ENCODE measurements at regions not wholly inside any gene's neighbourhood (a gene's known extent, or its start where the extent isn't known, plus 50 kb on each side); places are given as distances from the start of the nearest gene placed in this dataset.
"Not testable (repeated sequence)": the region's sequence is repeated elsewhere in the genome, so short reads cannot be mapped to it uniquely, and the experiment has no call there.

DNA sequence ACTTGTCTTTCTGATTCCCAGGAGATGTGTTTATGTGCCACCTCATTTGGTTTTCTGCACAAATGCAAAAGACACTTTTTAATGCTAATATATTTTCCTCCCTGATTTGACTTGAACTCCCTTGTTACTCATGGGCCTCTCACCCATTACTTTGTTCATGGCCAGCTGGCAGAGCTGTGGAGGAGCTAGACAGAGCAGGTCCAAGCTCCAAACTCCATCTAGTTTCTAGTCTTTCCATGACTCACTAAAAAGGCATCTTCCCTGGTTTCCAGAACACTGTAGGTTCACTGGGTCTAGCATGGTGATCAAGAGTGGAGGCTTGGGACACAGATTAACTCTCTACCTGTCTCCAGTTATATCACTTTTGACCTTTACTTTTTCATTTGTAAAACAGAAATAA lies 161.0 kb upstream of the SLC28A3 start:
- in situ Hi-C loops (cut with MboI; ENCODE audit: low sequenced_read_pairs) = no loop called here

DNA sequence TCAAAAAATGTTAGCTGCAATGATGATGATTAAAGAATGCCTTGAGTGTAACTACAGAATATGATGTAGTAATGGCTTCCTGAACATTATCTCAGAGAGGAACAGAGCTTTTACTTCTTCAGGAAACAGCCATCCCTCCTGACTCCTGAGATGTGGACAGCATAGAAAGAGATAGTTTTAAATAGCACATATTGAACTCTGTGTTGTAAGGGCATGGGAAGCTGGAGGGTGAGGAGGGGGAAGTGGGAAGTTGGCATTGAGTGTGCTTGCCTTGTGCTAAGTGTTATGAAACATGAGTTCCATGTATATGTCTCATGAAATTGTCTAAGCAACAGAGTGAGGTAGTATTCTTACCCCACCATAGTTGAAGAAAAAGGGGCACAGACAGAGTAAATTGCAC lies 161.5 kb upstream of the SLC28A3 start:
- in situ Hi-C loops (cut with MboI; ENCODE audit: low sequenced_read_pairs) = no loop called here

DNA sequence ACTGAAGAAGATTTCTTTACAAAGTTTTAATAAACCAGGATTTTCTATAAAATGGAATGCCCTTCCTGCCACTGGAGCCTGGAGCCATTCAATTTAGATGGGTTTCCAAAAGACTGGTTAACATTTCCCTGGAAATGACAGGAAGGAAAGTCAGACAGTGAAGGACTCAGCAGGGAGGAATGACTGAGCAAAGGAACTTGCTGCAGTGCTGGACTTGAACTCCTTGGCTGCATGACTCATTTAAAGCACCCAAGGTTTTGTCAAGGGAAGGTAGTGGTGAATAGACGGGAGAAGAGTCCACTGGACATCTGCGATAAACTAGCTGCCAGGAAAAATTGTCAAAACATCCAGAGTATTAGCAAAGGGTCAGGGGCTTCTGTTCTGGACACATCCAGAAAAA lies 163.8 kb upstream of the SLC28A3 start:
- in situ Hi-C loops (cut with MboI; ENCODE audit: low sequenced_read_pairs) = no loop called here

DNA sequence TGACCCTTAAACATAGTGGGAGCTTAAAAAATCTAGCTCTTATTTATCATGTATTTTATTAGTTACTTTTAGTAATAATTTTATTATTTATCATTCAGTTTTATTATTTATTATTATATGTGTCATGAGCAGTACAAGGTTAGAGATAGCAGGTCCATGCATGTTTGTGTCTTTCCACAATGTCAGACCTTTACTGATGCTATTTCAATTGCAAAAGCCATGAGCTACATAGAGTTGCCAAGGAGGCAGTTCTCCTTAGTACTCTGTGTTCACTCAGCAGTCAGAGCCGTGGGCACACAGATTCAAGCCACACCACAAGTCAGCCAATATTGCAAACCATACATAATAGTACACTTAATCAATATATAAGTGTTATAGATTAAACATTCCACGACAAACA lies 157.9 kb upstream of the NTRK2 start:
- in situ Hi-C loops (cut with MboI; ENCODE audit: low sequenced_read_pairs) = no loop called here

DNA sequence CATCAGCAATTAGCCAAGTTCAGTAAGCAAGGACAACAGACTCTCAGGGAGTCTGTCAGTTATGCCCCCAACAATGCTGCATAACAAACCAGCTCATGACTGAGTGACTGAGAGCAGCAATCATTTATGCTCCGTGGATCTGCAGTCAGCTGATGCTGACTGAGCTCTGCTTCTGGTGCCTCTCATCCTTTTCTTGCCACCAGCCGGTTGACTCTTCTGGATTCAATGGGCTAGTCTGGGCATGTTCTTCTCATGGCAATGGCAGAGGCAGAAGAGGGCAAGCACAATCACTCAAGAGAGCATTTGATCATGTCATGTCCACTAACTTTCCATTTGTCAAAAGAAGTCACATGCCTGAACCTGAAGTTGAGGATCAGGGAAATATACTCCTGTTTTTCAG lies 157.0 kb upstream of the NTRK2 start:
- in situ Hi-C loops (cut with MboI; ENCODE audit: low sequenced_read_pairs) = no loop called here

DNA sequence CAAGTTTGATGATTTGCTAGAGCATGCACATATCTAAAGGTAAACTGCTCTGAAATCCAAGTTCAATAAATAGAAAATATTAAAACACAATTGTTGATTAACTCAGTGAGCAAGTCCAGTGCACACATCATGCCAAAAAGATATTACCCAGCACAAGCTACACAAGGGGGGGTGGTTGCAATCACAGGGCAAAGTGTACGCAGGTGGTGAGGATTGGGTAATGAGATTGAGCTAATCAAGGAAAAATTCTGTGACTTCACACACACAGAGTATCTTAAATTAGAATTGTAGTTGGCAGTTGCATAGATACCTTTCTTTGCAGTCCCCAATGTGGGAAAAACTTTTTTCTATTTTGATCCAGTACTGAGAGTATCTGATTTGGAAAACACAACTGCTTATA lies 156.1 kb upstream of the NTRK2 start:
- in situ Hi-C loops (cut with MboI; ENCODE audit: low sequenced_read_pairs) = no loop called here

DNA sequence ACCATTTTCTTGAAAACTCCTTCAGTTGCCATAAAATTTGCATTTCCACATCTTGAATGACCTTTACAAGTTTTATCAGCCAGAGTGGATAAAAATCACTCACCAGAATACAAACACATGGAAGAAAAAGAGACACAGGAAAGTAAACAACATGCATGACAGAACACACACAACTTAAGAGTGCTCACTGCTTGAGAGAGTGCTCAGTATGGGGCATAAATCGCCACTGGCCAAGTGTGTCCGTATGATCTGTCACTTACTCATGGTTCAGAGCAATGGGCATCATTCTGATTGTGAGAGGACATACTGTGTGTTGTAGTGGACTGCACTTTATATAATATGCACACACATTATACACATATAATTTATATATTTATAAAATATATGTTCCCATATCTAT lies 155.6 kb upstream of the NTRK2 start:
- in situ Hi-C loops (cut with MboI; ENCODE audit: low sequenced_read_pairs) = no loop called here

DNA sequence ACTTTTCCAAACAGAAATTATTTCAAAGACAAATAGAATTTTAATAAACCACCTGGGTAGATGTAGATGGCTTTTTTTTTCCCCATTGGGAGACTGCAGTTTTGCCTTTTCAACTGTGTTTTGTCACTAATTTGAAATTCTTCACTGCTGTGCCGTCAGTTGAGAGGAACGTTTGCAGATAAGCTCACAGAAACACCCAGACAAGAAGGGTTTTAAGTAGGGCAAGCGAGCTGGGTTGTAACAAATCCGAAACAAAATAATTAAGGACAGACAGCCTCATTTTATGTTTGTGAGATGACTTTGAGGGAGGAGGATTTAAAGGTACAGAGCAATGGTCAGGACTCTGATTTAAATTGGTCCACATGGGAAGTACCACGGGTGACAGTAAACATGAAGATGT lies 155.1 kb upstream of the NTRK2 start:
- in situ Hi-C loops (cut with MboI; ENCODE audit: low sequenced_read_pairs) = no loop called here

DNA sequence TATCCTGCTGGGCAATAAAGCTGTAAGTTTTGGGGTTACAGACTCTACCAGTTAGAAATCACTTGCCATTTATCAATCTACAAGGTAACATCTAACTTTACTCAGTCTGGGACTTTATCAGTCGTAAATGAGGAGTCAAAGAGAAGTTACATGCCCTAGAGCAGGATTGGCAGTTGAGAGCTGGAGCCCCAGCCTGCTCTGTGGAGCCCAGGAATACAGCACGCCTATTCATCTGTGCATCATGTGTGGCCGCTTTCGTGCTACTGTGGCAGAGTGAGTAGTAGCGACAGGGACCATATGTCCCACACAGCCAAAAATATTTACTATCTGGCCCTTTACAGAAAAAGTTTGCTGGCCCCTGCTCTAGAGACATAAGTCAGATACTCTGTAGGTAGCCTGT lies 152.5 kb upstream of the NTRK2 start:
- in situ Hi-C loops (cut with MboI; ENCODE audit: low sequenced_read_pairs) = no loop called here

DNA sequence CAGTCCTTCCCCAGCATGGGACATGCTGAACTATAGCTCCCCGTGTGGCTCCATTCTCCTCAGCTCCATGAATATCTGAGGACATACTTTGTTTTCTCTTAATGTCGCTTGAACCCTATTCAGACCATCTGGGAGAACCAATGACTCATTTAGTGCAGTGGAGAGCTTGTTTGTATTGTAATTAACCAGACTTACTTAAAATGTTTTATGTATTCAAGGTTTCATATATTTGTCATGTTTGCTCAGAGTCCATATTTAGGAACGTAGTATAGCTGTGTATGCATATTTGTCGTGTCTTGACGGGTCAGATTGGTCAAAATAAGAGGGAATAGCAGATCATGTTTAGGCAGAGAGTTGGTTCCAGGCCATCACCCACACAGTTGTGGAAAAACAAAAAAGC lies 150.1 kb upstream of the NTRK2 start:
- in situ Hi-C loops (cut with MboI; ENCODE audit: low sequenced_read_pairs) = no loop called here

DNA sequence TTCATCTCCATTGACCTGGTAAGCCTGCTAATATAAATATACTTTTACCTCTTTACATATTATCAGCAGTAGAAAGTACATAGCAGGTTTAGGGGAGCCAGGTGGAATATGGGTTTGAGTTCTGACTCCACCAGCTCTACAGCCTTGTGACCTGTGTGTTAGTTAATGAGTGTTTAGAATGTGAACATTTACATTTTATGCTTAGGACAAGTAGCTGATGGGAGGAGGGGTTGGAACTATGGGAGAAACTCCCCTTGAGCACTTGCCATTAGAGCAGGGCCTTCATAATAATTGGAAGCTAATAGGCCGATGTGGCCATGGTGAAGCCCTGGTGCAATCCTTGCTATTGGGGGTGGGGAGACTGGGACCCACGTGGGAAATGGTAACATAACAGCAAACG lies 148.3 kb upstream of the NTRK2 start:
- in situ Hi-C loops (cut with MboI; ENCODE audit: low sequenced_read_pairs) = no loop called here

DNA sequence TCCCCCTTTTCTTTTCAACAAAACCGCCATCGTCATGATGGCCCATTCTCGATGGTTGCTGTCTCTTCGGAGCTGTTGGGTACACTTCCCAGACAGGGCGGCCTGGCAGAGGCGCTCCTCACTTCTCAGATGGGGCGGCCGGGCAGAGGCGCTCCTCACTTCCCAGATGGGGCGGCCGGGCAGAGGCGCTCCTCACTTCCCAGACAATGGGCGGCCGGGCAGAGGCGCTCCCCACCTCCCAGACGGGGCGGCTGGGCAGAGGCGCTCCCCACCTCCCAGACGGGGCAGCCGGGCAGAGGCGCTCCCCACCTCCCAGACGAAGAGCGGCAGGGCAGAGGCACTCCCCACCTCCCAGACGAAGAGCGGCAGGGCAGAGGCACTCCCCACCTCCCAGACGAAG lies 143.3 kb upstream of the NTRK2 start:
- in situ Hi-C loops (cut with MboI; ENCODE audit: low sequenced_read_pairs) = not testable (repeated sequence)

DNA sequence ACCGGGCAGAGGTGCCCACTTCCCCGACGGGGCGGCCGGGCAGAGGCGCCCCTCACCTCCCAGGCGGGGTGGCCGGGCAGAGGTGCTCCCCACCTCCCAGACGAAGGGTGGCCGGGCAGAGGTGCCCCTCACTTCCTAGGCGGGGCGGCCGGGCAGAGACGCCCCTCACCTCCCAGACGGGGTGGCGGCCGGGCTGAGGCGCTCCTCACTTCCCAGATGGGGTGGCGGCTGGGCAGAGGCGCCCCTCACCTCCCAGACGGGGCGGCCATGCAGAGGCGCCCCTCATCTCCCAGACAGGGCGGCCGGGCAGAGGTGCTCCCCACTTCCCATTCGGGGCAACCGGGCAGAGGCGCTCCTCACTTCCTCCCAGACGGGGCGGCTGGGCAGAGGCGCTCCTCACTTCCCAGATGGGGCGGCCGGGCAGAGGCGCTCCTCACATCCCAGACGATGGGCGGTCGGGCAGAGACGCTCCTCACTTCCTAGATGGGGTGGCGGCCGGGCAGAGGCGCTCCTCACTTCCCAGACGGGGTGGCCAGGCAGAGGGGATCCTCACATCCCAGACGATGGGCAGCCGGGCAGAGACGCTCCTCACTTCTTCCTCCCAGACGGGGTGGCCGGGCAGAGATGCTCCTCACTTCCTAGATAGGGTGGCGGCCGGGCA lies 142.3 kb upstream of the NTRK2 start:
- in situ Hi-C loops (cut with MboI; ENCODE audit: low sequenced_read_pairs) = not testable (repeated sequence)

DNA sequence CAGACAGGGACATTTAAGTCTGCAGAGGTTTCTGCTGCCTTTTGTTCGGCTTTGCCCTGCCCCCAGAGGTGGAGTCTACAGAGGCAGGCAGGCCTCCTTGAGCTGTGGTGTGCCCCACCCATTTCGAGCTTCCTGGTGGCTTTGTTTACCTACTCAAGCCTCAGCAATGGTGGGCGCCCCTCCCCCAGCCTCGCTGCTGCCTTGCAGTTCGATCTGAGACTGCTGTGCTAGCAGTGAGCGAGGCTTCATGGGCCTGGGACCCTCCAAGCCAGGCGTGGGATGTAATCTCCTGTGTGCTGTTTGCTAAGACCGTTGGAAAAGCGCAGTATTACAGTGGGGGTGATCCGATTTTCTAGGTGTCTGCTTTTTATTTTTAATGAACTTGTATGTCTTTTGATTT lies 133.6 kb upstream of the NTRK2 start:
- in situ Hi-C loops (cut with MboI; ENCODE audit: low sequenced_read_pairs) = not testable (repeated sequence)

DNA sequence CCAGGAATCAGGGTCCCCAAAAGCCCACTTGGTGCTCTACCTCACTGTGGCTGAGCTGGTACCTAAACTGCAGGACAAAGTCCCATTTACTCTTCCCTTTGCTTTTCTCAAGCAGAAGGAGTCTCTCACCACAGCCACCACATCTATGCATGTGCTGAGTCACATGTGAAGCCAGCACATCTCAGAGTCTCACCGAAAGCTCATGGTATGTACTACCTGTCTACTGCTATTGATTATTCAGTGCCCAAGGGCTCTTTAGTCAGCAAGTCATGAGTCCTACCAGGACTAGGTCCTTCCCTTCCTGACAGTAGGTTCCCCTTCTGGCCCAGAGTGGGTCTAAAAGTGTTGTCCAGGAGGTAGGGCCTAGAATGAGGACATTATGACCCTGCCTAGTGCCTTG lies 130.7 kb upstream of the NTRK2 start:
- in situ Hi-C loops (cut with MboI; ENCODE audit: low sequenced_read_pairs) = no loop called here

DNA sequence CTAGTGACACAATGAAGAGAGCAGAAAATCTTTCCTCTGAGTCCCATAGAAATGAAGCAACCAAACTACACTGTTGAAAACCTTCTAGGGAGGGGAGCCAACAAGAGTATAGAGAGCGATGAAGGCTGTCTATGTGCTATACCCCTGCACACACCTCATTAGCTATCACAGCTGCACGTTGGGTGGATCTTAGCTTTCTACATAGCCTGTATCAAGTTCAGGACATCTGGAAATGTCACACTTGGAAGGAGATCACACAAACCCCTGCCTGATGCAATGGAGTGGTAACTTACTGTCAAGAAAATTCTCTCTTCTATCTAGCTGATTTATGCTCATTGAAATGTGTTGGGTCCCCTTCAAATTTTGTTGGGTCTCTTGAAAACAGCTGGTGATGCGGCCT lies 127.0 kb upstream of the NTRK2 start:
- in situ Hi-C loops (cut with MboI; ENCODE audit: low sequenced_read_pairs) = no loop called here

DNA sequence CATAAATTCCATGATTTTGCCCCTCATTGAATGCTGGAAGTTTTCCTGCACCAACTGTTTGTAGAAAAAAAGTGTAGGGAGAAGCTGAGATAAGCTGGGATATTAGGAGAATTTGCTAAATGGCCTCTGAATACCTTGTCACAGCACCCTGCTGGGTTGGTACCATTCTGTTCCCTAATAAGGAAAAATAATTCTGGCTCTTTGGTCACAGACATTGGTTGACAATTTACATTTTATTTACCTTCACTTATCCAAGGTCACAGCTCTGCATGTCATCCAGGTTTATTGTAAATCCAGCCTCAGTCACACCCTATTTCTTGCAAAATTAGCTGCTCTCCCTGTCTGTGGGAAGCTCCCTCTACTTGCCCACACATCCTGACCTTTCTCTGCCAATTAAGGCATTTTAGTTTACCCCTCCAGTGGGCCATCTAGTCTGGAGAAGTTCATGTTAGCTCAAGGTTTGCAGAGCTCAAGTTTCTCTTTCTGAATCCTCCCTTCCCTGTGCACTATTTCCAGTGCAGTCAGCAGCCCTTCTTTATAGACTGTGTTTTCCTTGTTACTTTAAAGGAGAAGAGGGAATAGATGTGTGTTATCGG lies 115.4 kb upstream of the NTRK2 start:
- in situ Hi-C loops (cut with MboI; ENCODE audit: low sequenced_read_pairs) = no loop called here

DNA sequence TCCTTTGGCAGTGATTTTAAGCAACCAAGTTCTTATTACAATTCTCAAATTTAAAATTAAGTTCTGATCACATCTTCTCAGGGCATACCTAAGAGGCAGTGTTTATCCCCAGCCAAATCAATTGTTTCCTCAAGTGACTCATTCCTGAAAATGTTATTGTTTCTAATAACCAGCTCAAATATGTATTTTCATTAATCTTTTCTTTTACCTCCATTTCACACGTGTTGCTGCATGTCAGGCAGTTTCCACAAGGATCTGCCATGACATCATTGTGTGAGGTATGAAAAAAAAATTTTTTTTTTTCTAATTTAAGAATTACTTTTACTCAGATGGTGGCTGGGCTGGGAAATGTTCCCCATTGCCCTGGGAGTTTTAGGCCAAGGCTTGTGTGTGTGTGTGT lies 113.0 kb upstream of the NTRK2 start:
- in situ Hi-C loops (cut with MboI; ENCODE audit: low sequenced_read_pairs) = no loop called here

DNA sequence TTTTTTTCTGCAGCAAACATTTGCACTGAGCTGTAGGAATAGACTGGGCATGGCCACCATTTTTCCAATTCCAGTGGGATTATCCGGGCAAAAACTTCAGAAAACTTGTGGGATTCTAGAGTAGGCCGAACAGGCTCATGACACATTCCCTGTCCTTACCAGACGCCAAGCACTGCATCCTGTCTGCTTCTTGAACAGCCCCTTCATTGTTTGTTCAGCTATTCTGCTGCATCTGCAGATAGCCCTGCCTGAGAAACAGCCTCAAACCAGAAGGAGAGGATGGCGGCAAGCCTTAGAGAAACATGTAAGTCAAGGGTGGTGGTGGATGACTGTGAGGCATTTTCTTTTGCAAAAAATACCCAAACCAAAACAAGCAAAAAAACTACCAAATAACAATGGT lies 111.8 kb upstream of the NTRK2 start:
- in situ Hi-C loops (cut with MboI; ENCODE audit: low sequenced_read_pairs) = no loop called here

DNA sequence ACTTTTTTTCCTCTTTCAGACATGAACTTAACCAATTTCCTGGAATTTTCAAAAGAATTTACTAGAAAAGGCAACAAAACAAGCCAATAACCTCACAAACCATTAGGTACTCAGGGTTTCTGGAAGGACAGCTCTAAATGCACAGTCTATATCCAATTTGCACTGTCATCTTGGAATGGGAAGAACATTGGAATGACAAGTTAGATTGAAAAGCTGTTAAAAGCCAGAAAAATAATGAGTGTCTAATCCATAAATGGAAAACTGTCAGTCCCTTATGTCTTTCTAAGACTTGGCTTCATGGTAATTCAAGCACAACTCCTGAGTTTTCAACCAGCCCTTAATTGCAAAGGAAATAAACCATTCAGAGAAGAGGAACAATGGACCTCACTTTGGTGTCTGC lies 105.8 kb upstream of the NTRK2 start:
- in situ Hi-C loops (cut with MboI; ENCODE audit: low sequenced_read_pairs) = no loop called here

DNA sequence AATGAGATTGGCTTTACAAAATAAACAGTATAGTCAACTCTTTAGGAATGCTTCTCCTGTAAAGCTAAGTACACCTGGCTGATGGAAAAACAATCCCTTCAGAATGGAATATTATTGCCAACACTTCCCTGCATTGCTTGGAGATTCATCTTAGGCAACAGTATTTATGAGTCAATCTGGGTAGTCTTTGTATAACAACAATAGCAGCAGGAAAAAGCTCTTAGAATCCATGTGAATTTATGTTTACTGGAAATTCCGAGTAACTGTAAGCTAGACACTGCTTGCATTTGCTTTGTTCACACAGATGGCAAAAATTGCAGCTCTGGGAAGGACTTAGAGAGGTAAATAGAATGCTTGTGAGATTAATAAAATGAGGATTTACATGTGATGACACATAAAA lies 101.7 kb upstream of the NTRK2 start:
- in situ Hi-C loops (cut with MboI; ENCODE audit: low sequenced_read_pairs) = no loop called here

DNA sequence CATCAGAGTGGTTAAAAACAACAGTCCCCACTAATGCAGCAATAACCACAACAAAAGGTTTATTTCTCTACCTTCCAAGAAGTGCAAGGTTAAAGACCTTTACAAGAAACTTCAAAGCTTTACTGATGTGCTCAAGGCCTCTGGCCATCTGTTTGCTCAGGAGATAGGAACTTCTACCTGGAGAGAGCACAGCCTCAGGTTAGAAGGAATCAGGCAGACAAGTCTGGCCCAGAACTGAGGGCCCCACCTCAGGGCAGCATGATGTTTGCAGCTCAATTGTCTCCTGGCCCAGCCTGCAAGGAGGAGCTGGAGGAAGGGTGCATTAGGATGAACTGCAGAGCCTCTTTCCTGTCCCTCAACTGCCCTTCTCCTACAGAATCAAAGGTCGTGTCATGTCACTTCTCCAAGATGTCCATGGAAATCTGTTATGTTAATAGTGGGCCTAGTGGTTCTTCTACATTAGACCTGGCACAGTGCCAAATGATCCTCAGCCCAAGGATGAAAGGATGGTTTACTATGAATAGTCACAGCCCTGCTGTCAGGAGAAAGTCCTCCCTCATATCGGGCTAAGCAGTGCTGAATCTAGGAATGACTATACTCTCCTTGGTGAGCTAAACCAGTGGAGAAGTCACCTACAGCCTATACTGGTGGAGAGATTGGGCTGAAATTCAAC lies 98.9 kb upstream of the NTRK2 start:
- in situ Hi-C loops (cut with MboI; ENCODE audit: low sequenced_read_pairs) = no loop called here

DNA sequence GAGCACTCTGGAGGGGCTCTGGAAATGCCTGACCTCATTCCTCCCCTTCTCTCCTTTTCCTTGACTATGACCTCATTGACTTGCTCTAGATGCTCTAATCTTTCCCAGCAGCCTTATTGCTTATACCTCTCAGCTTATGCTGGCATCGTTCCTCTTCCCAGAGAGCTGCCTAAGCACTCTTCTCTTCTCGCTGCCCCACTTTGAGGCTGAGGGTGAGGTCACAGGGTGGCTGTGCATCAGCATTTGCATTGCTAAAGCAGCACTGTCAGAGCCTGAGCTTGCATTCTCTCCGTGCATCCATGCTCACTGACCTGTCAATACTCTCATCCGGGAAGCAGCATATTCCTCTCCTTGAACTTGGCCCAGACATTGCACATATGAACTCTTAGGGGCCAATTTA lies 96.4 kb upstream of the NTRK2 start:
- in situ Hi-C loops (cut with MboI; ENCODE audit: low sequenced_read_pairs) = no loop called here
